ENCODE measurements at regions not wholly inside any gene's neighbourhood (a gene's known extent, or its start where the extent isn't known, plus 50 kb on each side); places are given as distances from the start of the nearest gene placed in this dataset.
"Not testable (repeated sequence)": the region's sequence is repeated elsewhere in the genome, so short reads cannot be mapped to it uniquely, and the experiment has no call there.

GRCh38 chr5:136738829-136739228 is 373.5 kb upstream of the TRPC7 start:
- no peak overlapping the region for H3K4me3 ChIP-seq (ENCODE audit: low read depth, low read length)
- DNase-seq (ENCODE audit: low read depth): no peak
- no peak for TF ChIP-seq CTCF (IDR thresholded peaks at IDR 0.05; ENCODE audit: low read depth, low read length, missing control alignments)

GRCh38 chr5:136736021-136736420 is 370.7 kb upstream of the TRPC7 start:
- no peak for TF ChIP-seq CTCF (IDR thresholded peaks at IDR 0.05; ENCODE audit: low read depth, low read length, missing control alignments)
- no peak for DNase-seq (ENCODE audit: low read depth)
- no peak overlapping the region for H3K4me3 ChIP-seq (ENCODE audit: low read depth, low read length)

- H3K4me3 ChIP-seq (ENCODE audit: low read depth, low read length); DNase-seq (ENCODE audit: low read depth): not testable (repeated sequence)
Measured at GRCh38 chr5:136735611-136736010, 370.3 kb upstream of the TRPC7 start.

GRCh38 chr5:136734628-136735027 is 369.3 kb upstream of the TRPC7 start:
- H3K4me3 ChIP-seq (ENCODE audit: low read depth, low read length): no peak overlapping the region
- no peak for DNase-seq (ENCODE audit: low read depth)
- TF ChIP-seq CTCF (IDR thresholded peaks at IDR 0.05; ENCODE audit: low read depth, low read length, missing control alignments): no peak

- no peak for DNase-seq (ENCODE audit: low read depth)
- no peak overlapping the region for H3K4me3 ChIP-seq (ENCODE audit: low read depth, low read length)
- TF ChIP-seq CTCF (IDR thresholded peaks at IDR 0.05; ENCODE audit: low read depth, low read length, missing control alignments): no peak
Measured at GRCh38 chr5:136732751-136733150, 367.4 kb upstream of the TRPC7 start.

- H3K4me3 ChIP-seq (ENCODE audit: low read depth, low read length): no peak overlapping the region
- no peak for TF ChIP-seq CTCF (IDR thresholded peaks at IDR 0.05; ENCODE audit: low read depth, low read length, missing control alignments)
- no peak for DNase-seq (ENCODE audit: low read depth)
Measured at GRCh38 chr5:136731241-136731900, 366.0 kb upstream of the TRPC7 start.

- no peak for DNase-seq (ENCODE audit: low read depth)
- no peak overlapping the region for H3K4me3 ChIP-seq (ENCODE audit: low read depth, low read length)
- TF ChIP-seq CTCF (IDR thresholded peaks at IDR 0.05; ENCODE audit: low read depth, low read length, missing control alignments): no peak
Measured at GRCh38 chr5:136730426-136730825, 365.1 kb upstream of the TRPC7 start.
